SK-N-SH treated with all-trans-retinoic acid at 6 μM for 48 hours (cell line): ENCODE measurements at regions not wholly inside any gene's neighbourhood (a gene's known extent, or its start where the extent isn't known, plus 50 kb on each side); places are given as distances from the start of the nearest gene placed in this dataset.

Source experiments
- ATAC-seq: fragments of 200-7000 bp; cut with Tn5 transposase; 3 replicates; pipeline ENCODE4 v1.9.1; 2020; ENCODE audit warnings: mild to moderate bottlenecking, moderate library complexity
- ARNTL ChIP-seq: fragments of 450-650 bp; formaldehyde crosslinking; IDR thresholded peaks from 2 replicates; pipeline ENCODE4 v1.5.0; 2020; ENCODE audit warnings: low read depth, mild to moderate bottlenecking, moderate library complexity, borderline replicate concordance
- BACH2 ChIP-seq: fragments of 250-450 bp; sonication (Bioruptor Pico); IDR thresholded peaks from 2 replicates; pipeline ENCODE4 v1.9.0; 2021; ENCODE audit warnings: mild to moderate bottlenecking, borderline replicate concordance
- CREB5 ChIP-seq: fragments of 250-450 bp; sonication (Bioruptor Pico); IDR thresholded peaks from 2 replicates; pipeline ENCODE4 v1.5.1; 2020; ENCODE audit warnings: low read depth, mild to moderate bottlenecking, moderate library complexity
- CSDC2 ChIP-seq: fragments of 250-450 bp; sonication (Bioruptor Pico); IDR thresholded peaks from 2 replicates; pipeline ENCODE4 v1.5.0; 2020; ENCODE audit warnings: mild to moderate bottlenecking, moderate library complexity
- CSRNP3 ChIP-seq: fragments of 250-450 bp; sonication (Bioruptor Pico); IDR thresholded peaks from 2 replicates; pipeline ENCODE4 v1.5.1; 2021; ENCODE audit warnings: mild to moderate bottlenecking, moderate library complexity
- ESRRG ChIP-seq: fragments of 250-450 bp; sonication (Bioruptor Pico); IDR thresholded peaks from 2 replicates; pipeline ENCODE4 v1.6.1; 2021; ENCODE audit warnings: mild to moderate bottlenecking
- GLIS3 ChIP-seq: fragments of 250-450 bp; sonication (Bioruptor Pico); IDR thresholded peaks from 2 replicates; pipeline ENCODE4 v1.5.0; 2020; ENCODE audit warnings: mild to moderate bottlenecking, moderate library complexity
- ISL1 ChIP-seq: fragments of 250-450 bp; sonication (Bioruptor Pico); IDR thresholded peaks from 2 replicates; pipeline ENCODE4 v2.1.2; 2022; ENCODE audit warnings: mild to moderate bottlenecking, moderate library complexity
- OSR1 ChIP-seq: fragments of 250-450 bp; sonication (Bioruptor Pico); IDR thresholded peaks from 2 replicates; pipeline ENCODE4 v1.8.0; 2022; ENCODE audit warnings: moderate library complexity, mild to moderate bottlenecking, inconsistent platforms
- PATZ1 ChIP-seq: fragments of 250-450 bp; sonication (Bioruptor Pico); IDR thresholded peaks from 2 replicates; pipeline ENCODE4 v1.8.0; 2020; ENCODE audit warnings: mild to moderate bottlenecking, moderate library complexity, borderline replicate concordance
- POU6F1 ChIP-seq: fragments of 250-450 bp; sonication (Bioruptor Pico); IDR thresholded peaks from 2 replicates; pipeline ENCODE4 v1.8.0; 2021; ENCODE audit warnings: low read depth, mild to moderate bottlenecking, moderate library complexity, borderline replicate concordance
- RARB ChIP-seq: fragments of 250-450 bp; sonication (Bioruptor Pico); IDR thresholded peaks from 2 replicates; pipeline ENCODE4 v1.8.0; 2021; ENCODE audit warnings: mild to moderate bottlenecking, moderate library complexity
- SNAI2 ChIP-seq: fragments of 250-450 bp; sonication (Bioruptor Pico); IDR thresholded peaks from 2 replicates; pipeline ENCODE4 v1.5.0; 2020; ENCODE audit warnings: mild to moderate bottlenecking, moderate library complexity
- TCF4 ChIP-seq: fragments of 250-450 bp; sonication (Bioruptor Pico); IDR thresholded peaks from 2 replicates; pipeline ENCODE4 v1.8.0; 2021; ENCODE audit warnings: mild to moderate bottlenecking, moderate library complexity, borderline replicate concordance
- TOX ChIP-seq: fragments of 250-450 bp; sonication (Bioruptor Pico); IDR thresholded peaks from 2 replicates; pipeline ENCODE4 v1.8.0; 2021; ENCODE audit warnings: mild to moderate bottlenecking, moderate library complexity, borderline replicate concordance
- TSHZ2 ChIP-seq: fragments of 250-450 bp; sonication (Bioruptor Pico); IDR thresholded peaks from 2 replicates; pipeline ENCODE4 v1.5.0; 2020; ENCODE audit warnings: mild to moderate bottlenecking, moderate library complexity
- ZC3H10 ChIP-seq: fragments of 250-450 bp; sonication (Bioruptor Pico); IDR thresholded peaks from 2 replicates; pipeline ENCODE4 v1.5.1; 2021; ENCODE audit warnings: mild to moderate bottlenecking, moderate library complexity
- ZFP30 ChIP-seq: fragments of 450-650 bp; formaldehyde crosslinking; IDR thresholded peaks from 2 replicates; pipeline ENCODE4 v1.5.0; 2022; ENCODE audit warnings: mild to moderate bottlenecking, moderate library complexity
- ZNF565 ChIP-seq: fragments of 450-650 bp; formaldehyde crosslinking; conservative IDR thresholded peaks from 2 replicates; pipeline ENCODE4 v1.5.0; 2020; ENCODE audit warnings: low read depth, mild to moderate bottlenecking, moderate library complexity
- ZNF70 ChIP-seq: fragments of 450-650 bp; formaldehyde crosslinking; IDR thresholded peaks from 2 replicates; pipeline ENCODE4 v1.5.0; 2020; ENCODE audit warnings: mild to moderate bottlenecking, moderate library complexity

DNA sequence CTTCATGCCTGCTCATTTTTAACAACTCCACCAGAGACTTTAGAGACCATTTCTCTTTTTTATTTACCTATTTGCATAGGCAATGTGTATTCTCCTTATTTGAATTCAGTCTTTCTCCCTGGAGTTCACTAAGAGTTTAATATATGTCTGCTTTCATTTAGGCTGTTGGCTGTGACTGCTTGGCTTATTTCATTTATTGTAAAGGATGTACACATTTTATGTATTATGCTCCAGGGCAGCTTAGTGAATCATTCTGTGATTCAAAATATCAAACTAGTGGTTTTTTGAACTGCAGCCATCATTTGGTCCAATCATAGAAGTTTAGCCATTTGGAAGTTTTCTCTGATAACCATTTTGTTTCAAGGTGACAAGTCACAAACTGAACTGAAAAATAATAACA is 229.6 kb downstream of the LPIN1 start:
- TF ChIP-seq SNAI2 (CRISPR knock-in tag): no peak
- ATAC-seq: no peak

GRCh38 chr2:11977766-11978524 is 231.5 kb downstream of the LPIN1 start:
- ATAC-seq: no peak
- no peak for TF ChIP-seq CSDC2
- TF ChIP-seq CREB5: no peak
- TF ChIP-seq ZFP30: no peak
- TF ChIP-seq TOX (CRISPR knock-in tag): no peak
- no peak for TF ChIP-seq PATZ1
- TF ChIP-seq GLIS3 (CRISPR knock-in tag): no peak
- TF ChIP-seq ESRRG: no peak
- no peak for TF ChIP-seq SNAI2 (CRISPR knock-in tag)
- TF ChIP-seq RARB (CRISPR knock-in tag): no peak
- no peak for TF ChIP-seq BACH2 (CRISPR knock-in tag)
- no peak for TF ChIP-seq OSR1 (CRISPR knock-in tag)
- no peak for TF ChIP-seq ISL1 (CRISPR knock-in tag)
- TF ChIP-seq ARNTL (CRISPR knock-in tag): no peak
- no peak for TF ChIP-seq CSRNP3 (CRISPR knock-in tag)

- TF ChIP-seq ZC3H10 (CRISPR knock-in tag) (no peak), RARB (CRISPR knock-in tag) (no peak), CREB5 (no peak), BACH2 (CRISPR knock-in tag) (no peak), ZNF565 (CRISPR knock-in tag) (no peak), GLIS3 (CRISPR knock-in tag) (no peak), TOX (CRISPR knock-in tag) (no peak), CSRNP3 (CRISPR knock-in tag) (no peak), TCF4 (CRISPR knock-in tag) (no peak), POU6F1 (CRISPR knock-in tag) (no peak)
- ATAC-seq: no peak
Observed at GRCh38 chr2:11980809-11981208, 234.4 kb downstream of the LPIN1 start.

DNA sequence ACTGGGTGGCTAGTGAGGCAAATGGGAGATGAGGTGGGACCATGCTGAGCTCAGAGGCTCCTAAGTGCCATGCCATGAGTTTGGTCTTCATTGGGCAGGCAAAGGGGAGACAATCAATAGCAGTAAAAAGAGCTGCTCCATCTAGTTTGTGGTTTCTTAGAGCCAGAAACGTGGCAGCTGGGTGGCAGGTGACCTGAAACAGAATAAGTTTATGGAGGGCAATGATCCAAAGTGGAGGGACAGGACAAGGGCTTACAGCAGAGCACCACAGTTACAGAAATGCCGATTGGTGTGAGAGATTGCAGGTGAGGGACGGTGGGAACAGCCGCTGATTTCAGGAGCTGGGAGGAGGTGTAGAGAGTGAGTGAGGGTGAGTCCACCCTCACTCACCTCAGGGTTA is 237.0 kb downstream of the LPIN1 start:
- TF ChIP-seq ZC3H10 (CRISPR knock-in tag) (no peak), PATZ1 (no peak), ZNF70 (CRISPR knock-in tag) (no peak), TSHZ2 (CRISPR knock-in tag) (no peak)
- ATAC-seq: no peak
